Activated CD8-positive, alpha-beta T cell treated with anti-CD3 and anti-CD28 coated beads, Interleukin-2, amount 10 ng/mL, durations not matched to agents 7 days and 5 days (primary cell): ENCODE measurements at regions not wholly inside any gene's neighbourhood (a gene's known extent, or its start where the extent isn't known, plus 50 kb on each side); places are given as distances from the start of the nearest gene placed in this dataset.
"Not testable (repeated sequence)": the region's sequence is repeated elsewhere in the genome, so short reads cannot be mapped to it uniquely, and the experiment has no call there.

Experiments used
- ATAC-seq: fragments of 150-1000 bp; cut with Tn5 transposase; one replicate; pipeline ENCODE4 v1.10.0; 2021; ENCODE audit warnings: moderate library complexity
- CTCF ChIA-PET: fragments of 350-600 bp; sonication (Branson Sonifier 250); formaldehyde crosslinking; loops from one replicate; lab custom pipeline; 2021; ENCODE audit warnings: antibody characterized with exemption; lab: Charles Lee
- POLR2A ChIA-PET: fragments of 350-600 bp; sonication (Branson Sonifier 250); formaldehyde crosslinking; loops from one replicate; lab custom pipeline; 2021; ENCODE audit warnings: antibody characterized with exemption; lab: Charles Lee
- DNase-seq: peaks from one replicate; pipeline ENCODE4 v3.0.0-alpha.2; 2020
- H3K27ac Mint-ChIP-seq: one replicate; pipeline ENCODE4 v1.8.0; 2021; ENCODE audit warnings: mild to moderate bottlenecking, mixed read lengths
- H3K27me3 Mint-ChIP-seq: one replicate; pipeline ENCODE4 v1.8.0; 2021; ENCODE audit warnings: low read depth, mixed read lengths
- H3K36me3 Mint-ChIP-seq: one replicate; pipeline ENCODE4 v1.8.0; 2021; ENCODE audit warnings: low read depth, mixed read lengths
- H3K4me1 Mint-ChIP-seq: one replicate; pipeline ENCODE4 v1.8.0; 2021; ENCODE audit warnings: low read depth, mixed read lengths
- H3K4me3 Mint-ChIP-seq: one replicate; pipeline ENCODE4 v1.8.0; 2021; ENCODE audit warnings: mild to moderate bottlenecking, mixed read lengths
- H3K9me3 Mint-ChIP-seq: one replicate; pipeline ENCODE4 v1.8.0; 2022; ENCODE audit warnings: mixed read lengths; ENCODE audit not compliant: insufficient read depth

DNA sequence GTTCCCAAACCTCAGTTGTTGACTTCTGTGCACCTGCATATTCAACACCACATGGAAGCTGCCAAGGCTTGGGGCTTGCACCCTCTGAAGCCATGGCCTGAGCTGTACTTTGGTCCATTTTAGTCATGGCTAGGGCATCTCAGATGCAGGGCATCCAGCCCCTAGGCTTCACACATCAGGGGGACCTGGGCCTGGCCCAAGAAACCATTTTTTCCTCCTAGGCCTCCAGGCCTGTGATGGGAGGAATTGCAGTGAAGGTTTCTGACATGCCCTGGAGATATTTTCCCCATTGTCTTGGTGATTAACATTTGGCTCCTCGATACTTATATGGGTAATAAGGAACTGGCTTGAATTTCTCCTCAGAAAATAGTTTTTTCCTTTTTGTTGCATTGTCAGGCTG is 354.5 kb upstream of the ELAVL2 start:
- H3K36me3 Mint-ChIP-seq, H3K27ac Mint-ChIP-seq, H3K27me3 Mint-ChIP-seq, H3K4me3 Mint-ChIP-seq, H3K4me1 Mint-ChIP-seq, ATAC-seq, DNase-seq, CTCF ChIA-PET, POLR2A ChIA-PET: not testable (repeated sequence)
- peaks cover 29% of the 10 kb centered on the region for H3K9me3 Mint-ChIP-seq

DNA sequence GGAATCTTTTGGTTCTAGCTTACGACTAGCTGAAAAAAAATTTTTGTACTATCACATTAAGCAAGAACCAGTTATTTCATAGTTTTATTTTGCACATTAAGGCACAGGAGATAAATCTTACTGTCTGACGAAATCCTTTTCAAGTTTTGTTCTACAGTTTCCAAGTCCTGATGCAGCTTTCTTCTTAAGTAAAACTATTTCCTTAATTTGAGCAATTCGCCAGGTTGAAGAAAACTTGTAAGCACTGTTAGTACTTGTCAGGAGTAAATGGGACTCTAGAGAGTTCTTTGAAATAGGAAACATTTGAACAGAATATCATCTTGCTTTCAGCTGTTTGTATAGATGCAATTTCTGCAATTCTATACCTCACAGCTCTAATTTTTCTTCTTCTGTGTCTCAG is 318.8 kb upstream of the ELAVL2 start:
- Mint-ChIP-seq H3K4me3 (no peak overlapping the region), H3K4me1 (no peaks in the 10 kb centered on the region), H3K27me3 (no peaks in the 10 kb centered on the region), H3K9me3 (peaks cover 20% of the 10 kb centered on the region), H3K36me3 (no peaks in the 10 kb centered on the region), H3K27ac (no peak overlapping the region)
- no peak for DNase-seq
- CTCF ChIA-PET: no interaction called here
- ATAC-seq: no peak
- POLR2A ChIA-PET: no interaction called here

DNA sequence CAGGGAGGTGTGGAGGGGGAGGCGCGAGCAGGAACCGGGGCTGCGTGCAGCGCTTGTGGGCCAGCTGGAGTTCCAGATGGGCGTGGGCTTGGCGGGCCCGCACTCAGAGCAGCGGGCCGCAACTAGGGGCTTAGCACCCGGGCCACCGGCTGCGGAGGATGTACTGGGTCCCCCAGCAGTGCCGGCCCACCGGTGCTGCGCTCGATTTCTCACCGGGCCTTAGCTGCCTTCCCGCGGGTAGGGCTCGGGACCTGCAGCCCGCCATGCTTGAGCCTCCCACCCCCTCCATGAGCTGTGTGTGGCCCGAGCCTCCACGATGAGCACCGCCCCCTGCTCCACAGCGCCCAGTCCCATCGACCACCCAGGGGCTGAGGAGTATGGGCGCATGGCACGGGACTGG is 309.0 kb upstream of the ELAVL2 start:
- POLR2A ChIA-PET, H3K27me3 Mint-ChIP-seq, DNase-seq, H3K36me3 Mint-ChIP-seq, H3K4me3 Mint-ChIP-seq, H3K4me1 Mint-ChIP-seq, ATAC-seq, H3K27ac Mint-ChIP-seq, CTCF ChIA-PET: not testable (repeated sequence)
- H3K9me3 Mint-ChIP-seq: peaks cover 26% of the 10 kb centered on the region

DNA sequence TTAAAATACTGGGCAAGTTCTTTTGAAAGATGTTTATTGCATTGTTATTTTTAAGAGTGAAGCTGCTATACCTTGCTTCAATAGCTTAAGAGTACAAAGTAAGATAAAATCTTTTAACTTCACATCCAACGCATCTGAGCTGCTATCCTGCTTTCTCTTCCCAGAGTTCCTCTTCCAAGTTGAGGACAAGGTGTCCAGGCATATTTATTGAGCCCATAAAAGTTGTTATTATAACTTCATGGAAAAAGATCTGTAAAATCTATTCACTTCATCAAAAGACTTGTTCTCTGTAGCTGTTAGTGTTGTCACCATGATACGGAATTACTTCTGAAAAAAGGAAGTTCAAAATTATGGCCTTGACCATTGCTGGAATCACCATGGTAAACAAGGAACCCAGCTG is 306.2 kb upstream of the ELAVL2 start:
- ChIA-PET POLR2A (no interaction called here), CTCF (no interaction called here)
- Mint-ChIP-seq H3K36me3 (no peaks in the 10 kb centered on the region), H3K9me3 (peaks cover 18% of the 10 kb centered on the region), H3K27me3 (no peaks in the 10 kb centered on the region), H3K4me1 (no peaks in the 10 kb centered on the region), H3K27ac (no peak overlapping the region), H3K4me3 (no peak overlapping the region)
- no peak for ATAC-seq
- no peak for DNase-seq

DNA sequence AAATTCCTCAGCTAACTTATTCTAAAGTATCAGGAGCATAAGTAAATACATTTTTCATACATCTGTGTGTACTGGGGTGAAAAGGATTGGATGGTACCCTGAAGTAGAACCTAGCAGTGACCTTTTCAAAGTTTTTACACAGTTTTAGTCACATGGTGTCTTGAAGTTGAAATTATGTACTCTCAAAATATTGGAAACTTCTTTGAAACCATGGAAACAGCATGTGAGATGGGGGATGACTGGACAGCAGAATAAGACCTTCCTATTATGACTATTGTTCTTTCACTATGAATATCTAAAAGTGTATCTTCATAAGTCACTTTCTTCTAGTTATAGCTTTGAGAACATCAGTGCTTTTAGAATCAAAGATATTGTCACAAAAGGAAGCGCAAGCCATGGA is 301.5 kb upstream of the ELAVL2 start:
- DNase-seq (no peak), ATAC-seq (no peak)
- CTCF ChIA-PET: no interaction called here
- no peak overlapping the region for H3K4me3 Mint-ChIP-seq
- H3K36me3 Mint-ChIP-seq: no peaks in the 10 kb centered on the region
- H3K9me3 Mint-ChIP-seq: peaks cover 21% of the 10 kb centered on the region
- H3K27ac Mint-ChIP-seq: no peak overlapping the region
- no peaks in the 10 kb centered on the region for H3K4me1 Mint-ChIP-seq
- H3K27me3 Mint-ChIP-seq: no peaks in the 10 kb centered on the region
- POLR2A ChIA-PET: no interaction called here

DNA sequence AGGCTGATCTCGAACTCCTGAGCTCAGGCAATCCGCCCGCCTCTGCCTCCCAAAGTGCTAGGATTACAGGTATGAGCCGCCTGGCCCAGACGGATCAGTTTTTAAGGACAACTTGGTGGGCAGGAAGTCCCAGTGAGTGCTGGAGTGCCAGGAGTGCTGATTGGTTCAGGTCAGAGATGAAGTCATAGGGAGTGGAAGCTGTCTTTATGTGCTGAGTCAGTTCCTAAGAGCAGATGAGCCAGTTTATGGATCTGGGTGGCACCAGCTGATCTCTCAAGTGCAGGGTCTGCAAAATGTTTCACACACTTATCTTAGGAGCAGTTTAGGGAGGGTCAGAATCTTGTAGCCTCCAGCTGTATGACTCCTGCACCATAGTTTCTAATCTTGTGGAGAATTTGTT is 292.1 kb upstream of the ELAVL2 start:
- ChIA-PET POLR2A (no interaction called here), CTCF (no interaction called here)
- H3K4me1 Mint-ChIP-seq: no peaks in the 10 kb centered on the region
- H3K36me3 Mint-ChIP-seq: no peaks in the 10 kb centered on the region
- DNase-seq (no peak), ATAC-seq (no peak)
- H3K4me3 Mint-ChIP-seq: no peak overlapping the region
- peaks cover 15% of the 10 kb centered on the region for H3K9me3 Mint-ChIP-seq
- no peaks in the 10 kb centered on the region for H3K27me3 Mint-ChIP-seq
- no peak overlapping the region for H3K27ac Mint-ChIP-seq

DNA sequence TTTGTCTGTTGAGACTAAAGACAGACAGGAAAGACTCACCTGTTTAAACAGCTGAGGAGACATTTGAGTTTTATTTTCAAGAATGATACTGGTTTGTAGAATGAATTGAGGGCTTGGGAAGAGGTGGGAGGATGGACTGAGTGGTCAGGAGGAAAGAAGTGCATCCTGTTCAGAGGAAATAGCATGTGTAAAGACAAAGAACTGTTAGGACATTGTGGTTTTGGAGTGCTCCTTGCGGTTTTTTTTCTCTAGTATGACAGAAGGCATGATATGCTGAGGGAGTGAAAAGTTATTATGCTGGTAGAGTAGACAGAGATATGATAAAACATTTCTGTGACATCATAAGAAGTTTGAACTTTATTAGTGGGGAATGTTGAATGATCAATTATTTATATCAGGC is 270.7 kb upstream of the ELAVL2 start:
- POLR2A ChIA-PET: no interaction called here
- no peaks in the 10 kb centered on the region for H3K27me3 Mint-ChIP-seq
- H3K9me3 Mint-ChIP-seq: peaks cover 8% of the 10 kb centered on the region
- no peak overlapping the region for H3K27ac Mint-ChIP-seq
- no peak for ATAC-seq
- CTCF ChIA-PET: no interaction called here
- no peak overlapping the region for H3K4me3 Mint-ChIP-seq
- no peak for DNase-seq
- no peaks in the 10 kb centered on the region for H3K36me3 Mint-ChIP-seq
- H3K4me1 Mint-ChIP-seq: no peaks in the 10 kb centered on the region

DNA sequence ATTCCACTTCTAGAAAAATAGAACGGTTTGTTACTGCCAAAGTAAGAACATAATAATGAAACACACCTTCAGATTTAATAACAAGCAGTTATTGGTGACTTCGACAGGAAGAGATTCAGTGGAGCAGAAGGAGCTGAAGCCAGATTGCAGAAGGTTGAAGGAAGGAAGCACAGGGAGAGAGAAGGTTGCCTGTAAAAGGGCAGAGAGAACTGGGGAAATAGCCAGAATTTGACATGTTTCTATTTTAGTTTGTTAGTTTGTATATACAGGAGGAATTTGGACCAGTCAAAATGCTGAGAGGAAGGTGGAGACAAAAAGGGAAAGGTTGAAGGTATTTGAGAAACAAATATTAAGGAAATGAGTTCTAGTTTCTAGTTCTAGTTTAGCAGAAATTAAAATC is 269.2 kb upstream of the ELAVL2 start:
- no peaks in the 10 kb centered on the region for H3K4me1 Mint-ChIP-seq
- ChIA-PET POLR2A (no interaction called here), CTCF (no interaction called here)
- DNase-seq: no peak
- H3K4me3 Mint-ChIP-seq: no peak overlapping the region
- H3K27me3 Mint-ChIP-seq: no peaks in the 10 kb centered on the region
- no peaks in the 10 kb centered on the region for H3K36me3 Mint-ChIP-seq
- ATAC-seq: no peak
- H3K9me3 Mint-ChIP-seq: peaks cover 6% of the 10 kb centered on the region
- H3K27ac Mint-ChIP-seq: no peak overlapping the region

DNA sequence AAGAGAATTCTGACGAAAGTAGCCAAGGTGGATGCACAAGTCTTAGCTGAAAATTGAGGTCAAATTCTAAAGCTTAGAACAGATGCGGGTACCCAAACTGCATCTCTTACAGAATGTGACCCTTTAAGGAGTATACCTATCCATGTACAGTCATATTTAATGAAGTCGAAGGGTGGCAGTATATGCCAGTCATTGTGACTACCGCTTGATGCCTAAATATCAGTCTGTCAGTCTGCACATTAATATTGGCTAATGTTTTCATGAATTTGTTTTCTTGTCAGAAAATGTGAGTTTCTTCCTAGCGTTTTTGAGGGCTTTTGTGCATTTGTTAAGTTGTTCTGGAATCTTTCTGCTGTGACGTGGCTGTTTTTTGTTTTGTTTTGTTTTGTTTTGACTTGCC is 264.5 kb upstream of the ELAVL2 start:
- H3K36me3 Mint-ChIP-seq: no peaks in the 10 kb centered on the region
- ATAC-seq: no peak
- ChIA-PET CTCF (no interaction called here), POLR2A (no interaction called here)
- H3K9me3 Mint-ChIP-seq: peaks cover 25% of the 10 kb centered on the region
- no peaks in the 10 kb centered on the region for H3K27me3 Mint-ChIP-seq
- H3K27ac Mint-ChIP-seq: no peak overlapping the region
- no peaks in the 10 kb centered on the region for H3K4me1 Mint-ChIP-seq
- no peak overlapping the region for H3K4me3 Mint-ChIP-seq
- DNase-seq: no peak

DNA sequence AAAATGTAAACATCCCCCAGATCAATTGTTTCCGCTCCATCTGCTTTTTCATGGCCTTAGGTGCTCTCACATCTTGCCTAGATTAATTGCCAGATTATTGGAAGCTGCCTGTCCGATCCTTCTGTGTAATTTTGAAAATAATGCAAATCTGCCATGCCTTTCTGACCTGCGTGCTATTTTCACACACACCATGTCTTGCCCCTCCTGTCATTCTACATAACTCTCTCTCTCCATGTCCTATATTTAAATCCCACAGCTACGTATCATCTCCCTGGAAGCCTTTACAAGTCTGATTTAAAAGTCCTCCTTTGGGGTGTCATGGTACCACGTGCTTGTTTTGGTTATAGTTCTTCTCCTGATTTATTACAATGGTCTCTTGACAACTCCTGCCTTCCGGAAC is 247.6 kb upstream of the ELAVL2 start:
- Mint-ChIP-seq H3K36me3 (no peaks in the 10 kb centered on the region), H3K27me3 (no peaks in the 10 kb centered on the region), H3K4me3 (no peak overlapping the region), H3K27ac (no peak overlapping the region), H3K9me3 (peaks cover 15% of the 10 kb centered on the region), H3K4me1 (no peaks in the 10 kb centered on the region)
- ChIA-PET POLR2A (no interaction called here), CTCF (no interaction called here)
- no peak for DNase-seq
- no peak for ATAC-seq

DNA sequence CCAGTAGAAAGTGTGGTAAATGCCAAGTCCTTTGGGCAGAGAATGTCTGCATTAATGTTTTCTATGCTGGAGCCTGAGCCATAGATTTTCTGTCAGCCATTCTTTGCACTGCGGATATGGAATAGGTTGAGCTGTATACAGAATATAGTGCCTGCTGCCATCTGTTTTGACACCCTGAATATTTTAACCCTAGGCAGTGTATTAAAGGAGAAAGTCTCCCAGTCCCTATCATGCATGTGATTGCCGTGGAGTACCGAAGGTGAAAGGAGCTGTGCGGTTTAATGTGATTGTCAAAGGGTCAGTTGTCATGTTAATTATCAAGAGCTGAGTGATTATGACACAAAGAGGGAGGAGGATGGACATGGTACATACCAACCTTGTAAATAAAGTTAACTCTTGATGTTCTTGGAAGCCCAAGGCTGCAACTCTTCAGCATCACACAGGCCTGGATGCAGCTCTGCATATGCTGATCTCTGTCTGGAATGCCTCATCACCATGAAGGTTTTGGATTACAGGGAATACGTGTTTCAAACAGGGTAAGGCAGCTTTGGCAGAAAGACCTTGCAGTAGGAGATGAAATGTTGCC is 247.1 kb upstream of the ELAVL2 start:
- no peaks in the 10 kb centered on the region for H3K4me1 Mint-ChIP-seq
- no peaks in the 10 kb centered on the region for H3K36me3 Mint-ChIP-seq
- H3K27me3 Mint-ChIP-seq: no peaks in the 10 kb centered on the region
- H3K27ac Mint-ChIP-seq: no peak overlapping the region
- POLR2A ChIA-PET: no interaction called here
- no peak for ATAC-seq
- H3K9me3 Mint-ChIP-seq: peaks cover 10% of the 10 kb centered on the region
- H3K4me3 Mint-ChIP-seq: no peak overlapping the region
- CTCF ChIA-PET: no interaction called here
- DNase-seq: no peak

DNA sequence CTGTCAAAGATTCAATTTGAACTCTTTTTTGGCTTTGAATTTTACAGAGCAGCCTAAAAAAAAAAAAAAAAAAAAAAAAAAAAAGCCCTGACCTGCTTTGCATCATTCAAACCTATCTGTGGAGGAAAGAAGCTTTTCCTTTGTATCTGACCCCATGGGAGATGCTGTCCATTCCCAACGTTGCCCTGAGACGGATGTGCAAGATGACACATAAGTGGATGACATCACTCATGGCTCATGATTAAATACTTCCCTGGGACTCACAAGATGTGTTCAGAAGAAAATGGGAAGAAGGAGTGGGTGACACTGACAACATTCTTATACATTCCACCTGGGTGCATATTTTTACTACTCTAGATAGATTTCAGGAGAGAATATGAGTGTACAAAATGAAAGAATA is 245.7 kb upstream of the ELAVL2 start:
- ChIA-PET CTCF (no interaction called here), POLR2A (no interaction called here)
- Mint-ChIP-seq H3K4me3 (no peak overlapping the region), H3K27ac (no peak overlapping the region), H3K9me3 (peaks cover 10% of the 10 kb centered on the region), H3K27me3 (no peaks in the 10 kb centered on the region), H3K4me1 (no peaks in the 10 kb centered on the region), H3K36me3 (no peaks in the 10 kb centered on the region)
- DNase-seq: no peak
- ATAC-seq: no peak

DNA sequence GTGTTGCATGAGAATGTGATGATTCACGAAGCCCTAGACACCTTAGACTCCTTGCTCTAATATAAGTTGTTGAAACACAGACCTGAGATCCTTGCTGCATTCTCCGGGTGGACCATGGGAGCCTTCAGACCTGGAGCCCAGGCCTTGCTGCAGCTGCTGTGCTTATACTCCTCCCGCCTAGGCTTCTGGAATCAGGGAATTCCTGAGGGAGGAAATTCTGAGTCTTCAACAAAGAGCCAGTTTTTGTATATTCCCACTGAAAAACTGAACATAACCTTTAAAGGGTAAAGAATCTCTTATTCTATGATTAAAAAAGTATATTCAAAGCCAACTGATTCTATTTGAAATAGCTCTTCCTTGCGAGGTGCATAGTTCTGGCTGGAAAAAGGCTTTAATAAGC is 245.1 kb upstream of the ELAVL2 start:
- H3K9me3 Mint-ChIP-seq: peaks cover 11% of the 10 kb centered on the region
- no peaks in the 10 kb centered on the region for H3K36me3 Mint-ChIP-seq
- POLR2A ChIA-PET: no interaction called here
- DNase-seq: no peak
- no peaks in the 10 kb centered on the region for H3K27me3 Mint-ChIP-seq
- H3K4me3 Mint-ChIP-seq: no peak overlapping the region
- CTCF ChIA-PET: no interaction called here
- no peaks in the 10 kb centered on the region for H3K4me1 Mint-ChIP-seq
- ATAC-seq: no peak
- H3K27ac Mint-ChIP-seq: no peak overlapping the region
